Astrocyte of the spinal cord (primary cell): ENCODE measurements at regions not wholly inside any gene's neighbourhood (a gene's known extent, or its start where the extent isn't known, plus 50 kb on each side); places are given as distances from the start of the nearest gene placed in this dataset.
"Not testable (repeated sequence)": the region's sequence is repeated elsewhere in the genome, so short reads cannot be mapped to it uniquely, and the experiment has no call there.

ENCODE experiments used
- DNase-seq: peaks from one replicate; pipeline ENCODE4 v3.0.0; 2011; ENCODE audit warnings: low read depth, low spot score
- H3K4me3 ChIP-seq: 2 replicates; pipeline ENCODE4 v1.5.1; 2011; ENCODE audit warnings: low read depth, mild to moderate bottlenecking, low read length, moderate library complexity
- CTCF ChIP-seq: IDR thresholded peaks from 2 replicates; pipeline ENCODE4 v1.5.1; 2012; ENCODE audit warnings: low read depth, mild to moderate bottlenecking, low read length, inconsistent platforms
- in situ Hi-C: cut with HindIII; loops from 2 replicates; pipeline ENCODE4 v1.10.0; 2017; ENCODE audit warnings: low sequenced_read_pairs

DNA sequence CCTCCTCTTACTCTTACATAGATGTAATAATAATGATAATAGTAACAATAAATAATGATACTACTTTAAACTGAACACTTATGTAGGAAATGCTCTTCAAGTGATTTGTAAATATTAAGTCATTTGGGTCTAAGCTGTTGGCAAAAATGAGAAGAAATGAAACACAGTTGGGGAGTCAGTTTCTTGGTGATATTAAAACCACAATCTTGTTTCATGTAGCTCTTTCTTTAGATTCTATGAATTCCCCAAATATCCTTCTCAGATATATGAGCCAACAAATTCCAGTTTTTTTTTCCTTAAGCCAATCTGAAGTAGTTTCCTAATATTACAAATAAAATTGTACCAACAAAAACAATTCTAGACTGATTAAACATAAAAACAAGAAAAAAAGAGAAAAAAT lies 1115.6 kb upstream of the CNTN5 start:
- no peak for TF ChIP-seq CTCF

GRCh38 chr11:97905671-97906070 lies 1115.1 kb upstream of the CNTN5 start:
- no peak for TF ChIP-seq CTCF
- in situ Hi-C loops = no loop called here
- no peak overlapping the region for H3K4me3 ChIP-seq
- DNase-seq = no peak

More for the DNA sequence above, 1115.6 kb upstream of the CNTN5 start:
- no peak overlapping the region for H3K4me3 ChIP-seq
- DNase-seq = no peak
- in situ Hi-C loops = no loop called here

- DNase-seq = no peak
- in situ Hi-C loops = no loop called here
- no peak for TF ChIP-seq CTCF
These were observed 1112.4 kb upstream of the CNTN5 start for GRCh38 chr11:97908354-97908753.

GRCh38 chr11:97909614-97910399 lies 1110.9 kb upstream of the CNTN5 start:
- no peak overlapping the region for H3K4me3 ChIP-seq

More at GRCh38 chr11:97908354-97908753, 1112.4 kb upstream of the CNTN5 start:
- no peak overlapping the region for H3K4me3 ChIP-seq

DNA sequence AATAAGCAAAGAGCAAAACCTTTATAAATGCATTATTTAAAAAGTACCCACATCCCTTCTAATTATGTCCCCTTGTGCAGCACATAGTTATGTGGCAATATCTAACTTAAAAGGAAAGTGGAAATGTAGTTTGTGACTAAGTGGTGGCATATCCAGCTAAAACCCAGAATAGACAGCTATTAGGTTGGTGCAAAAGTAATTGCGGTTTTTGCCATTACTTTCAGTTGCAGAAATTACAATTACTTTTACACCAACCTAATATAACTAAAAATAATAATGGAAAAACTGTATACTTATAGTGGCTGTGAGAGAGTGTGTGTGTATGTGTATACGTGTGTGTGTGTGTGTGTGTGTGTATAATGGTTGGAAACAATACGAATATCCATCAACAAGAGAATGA lies 1108.1 kb upstream of the CNTN5 start:
- no peak for DNase-seq
- TF ChIP-seq CTCF = no peak
- no peak overlapping the region for H3K4me3 ChIP-seq
- in situ Hi-C loops = no loop called here

More at GRCh38 chr11:97909614-97910399, 1110.9 kb upstream of the CNTN5 start:
- DNase-seq = peak; percentile 69
- TF ChIP-seq CTCF = no peak
- in situ Hi-C loops = no loop called here

GRCh38 chr11:97922933-97923332 lies 1097.8 kb upstream of the CNTN5 start:
- DNase-seq, in situ Hi-C loops, H3K4me3 ChIP-seq: not testable (repeated sequence)

DNA sequence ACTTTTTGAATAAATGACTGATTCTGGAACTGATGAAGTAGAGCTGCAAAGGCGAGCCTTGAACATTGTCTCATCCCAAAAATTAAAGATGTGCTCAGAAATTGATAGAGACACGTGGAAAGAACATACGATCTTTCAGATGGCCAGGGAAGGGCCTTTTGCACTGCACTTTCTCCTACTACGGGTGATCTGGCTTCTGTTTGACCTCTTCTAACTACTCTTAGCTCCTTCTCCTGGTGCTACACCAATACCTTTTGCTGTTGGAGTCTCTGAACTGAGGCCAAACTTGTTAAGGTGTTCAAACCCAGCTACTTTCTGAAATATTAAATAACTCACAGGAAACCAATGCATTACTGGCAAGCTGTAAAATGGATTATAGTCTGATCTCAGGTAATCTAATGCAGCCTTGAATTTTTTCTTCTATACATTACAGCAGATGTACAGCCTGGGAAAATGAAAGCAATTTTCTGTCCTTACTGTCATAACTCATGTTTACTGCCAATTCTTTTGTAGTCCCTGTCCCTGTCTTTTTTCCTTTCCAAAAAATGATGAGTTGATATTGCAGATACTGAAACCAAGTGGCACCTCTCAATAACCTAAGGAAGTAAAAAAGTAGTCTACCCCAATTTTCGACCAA lies 1086.1 kb upstream of the CNTN5 start:
- TF ChIP-seq CTCF = no peak
- H3K4me3 ChIP-seq = no peak overlapping the region
- in situ Hi-C loops = no loop called here
- DNase-seq = no peak
